ENCODE measurements at regions not wholly inside any gene's neighbourhood (a gene's known extent, or its start where the extent isn't known, plus 50 kb on each side); places are given as distances from the start of the nearest gene placed in this dataset.
"Not testable (repeated sequence)": the region's sequence is repeated elsewhere in the genome, so short reads cannot be mapped to it uniquely, and the experiment has no call there.

GRCh38 chr4:186814535-186815070 is 90.9 kb upstream of the FAT1 start:
- DNase-seq: no peak

- no peak for DNase-seq
Observed at GRCh38 chr4:186819342-186820086, 95.9 kb upstream of the FAT1 start.

- no peak for DNase-seq
Observed at GRCh38 chr4:186820391-186820891, 96.8 kb upstream of the FAT1 start.

- no peak for DNase-seq
Observed at GRCh38 chr4:186823989-186824388, 100.3 kb upstream of the FAT1 start.

GRCh38 chr4:186825069-186825468 is 101.4 kb upstream of the FAT1 start:
- no peak for DNase-seq

GRCh38 chr4:186826006-186826405 is 102.3 kb upstream of the FAT1 start:
- no peak for DNase-seq

- DNase-seq: no peak
Observed at GRCh38 chr4:186826846-186827533, 103.3 kb upstream of the FAT1 start.

GRCh38 chr4:186827534-186827897 is 103.9 kb upstream of the FAT1 start:
- DNase-seq: no peak

- DNase-seq: no peak
Observed at GRCh38 chr4:186829097-186829496, 105.4 kb upstream of the FAT1 start.

GRCh38 chr4:186829740-186830449 is 106.2 kb upstream of the FAT1 start:
- DNase-seq: no peak

GRCh38 chr4:186831574-186831973 is 107.9 kb upstream of the FAT1 start:
- DNase-seq: no peak

GRCh38 chr4:186832906-186833305 is 109.2 kb upstream of the FAT1 start:
- no peak for DNase-seq

GRCh38 chr4:186837463-186837862 is 113.8 kb upstream of the FAT1 start:
- not testable (repeated sequence) for DNase-seq

GRCh38 chr4:186838295-186838694 is 114.6 kb upstream of the FAT1 start:
- no peak for DNase-seq

- no peak for DNase-seq
Observed at GRCh38 chr4:186839122-186840037, 115.7 kb upstream of the FAT1 start.

GRCh38 chr4:186840222-186840701 is 116.6 kb upstream of the FAT1 start:
- no peak for DNase-seq

GRCh38 chr4:186840771-186841301 is 117.2 kb upstream of the FAT1 start:
- no peak for DNase-seq

GRCh38 chr4:186844059-186844681 is 120.5 kb upstream of the FAT1 start:
- no peak for DNase-seq

- no peak for DNase-seq
Observed at GRCh38 chr4:186845137-186845842, 121.6 kb upstream of the FAT1 start.

GRCh38 chr4:186846426-186846825 is 122.8 kb upstream of the FAT1 start:
- no peak for DNase-seq

Data from NCI-H1417 treated with DMSO at 0.1 percent for 48 hours (cell line).